Activated T-cell treated with anti-CD3 and anti-CD28 coated beads, Interleukin-2, amount 50 U/mL, for 48 hours (primary cell): ENCODE measurements at regions not wholly inside any gene's neighbourhood (a gene's known extent, or its start where the extent isn't known, plus 50 kb on each side); places are given as distances from the start of the nearest gene placed in this dataset.

ENCODE experiments used
- DNase-seq, 2 experiments: peaks; one replicate each; pipeline ENCODE4 v3.0.0-alpha.2; 2020

DNA sequence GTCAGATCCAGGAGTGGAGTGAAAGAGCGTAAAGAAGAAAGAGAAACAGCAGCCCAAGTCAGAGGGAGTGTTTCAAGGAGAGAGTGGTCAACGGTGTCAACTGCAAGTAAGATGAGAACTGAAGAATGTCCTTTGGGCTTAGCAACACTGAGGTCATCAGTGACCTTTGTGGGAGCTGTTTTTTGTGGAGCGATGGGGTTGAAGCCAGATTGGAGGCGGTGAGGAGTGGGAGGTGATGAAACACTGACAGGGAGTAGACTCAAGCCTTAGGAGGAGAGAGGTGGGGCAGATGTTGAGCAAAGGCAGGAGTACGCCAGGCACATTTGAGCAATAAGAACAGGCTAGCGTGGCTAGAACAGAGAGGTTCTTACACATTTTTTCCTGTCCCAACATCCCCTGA, 103.7 kb upstream of the GNAO1 start:
- DNase-seq: no peak

DNA sequence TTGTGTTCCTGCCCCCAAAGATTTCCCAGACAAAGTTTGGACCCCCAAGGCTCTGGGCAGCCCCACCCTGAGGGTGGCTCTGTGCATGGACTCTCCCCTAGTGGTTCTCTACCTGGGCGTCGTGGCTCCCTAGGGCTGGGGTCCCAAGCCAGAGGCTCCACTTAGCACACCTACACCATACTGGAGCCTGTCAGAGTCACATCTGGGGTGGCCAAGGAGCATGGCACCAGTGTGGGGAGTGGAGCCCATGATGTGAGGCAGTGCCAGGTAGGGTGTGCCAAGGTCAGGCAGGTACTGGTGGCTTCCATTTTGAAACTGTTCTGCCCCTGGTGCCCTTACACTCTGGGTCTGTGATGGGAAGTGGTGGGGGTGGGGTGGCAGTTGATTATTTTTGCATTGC, 109.9 kb upstream of the GNAO1 start:
- no peak for DNase-seq

DNA sequence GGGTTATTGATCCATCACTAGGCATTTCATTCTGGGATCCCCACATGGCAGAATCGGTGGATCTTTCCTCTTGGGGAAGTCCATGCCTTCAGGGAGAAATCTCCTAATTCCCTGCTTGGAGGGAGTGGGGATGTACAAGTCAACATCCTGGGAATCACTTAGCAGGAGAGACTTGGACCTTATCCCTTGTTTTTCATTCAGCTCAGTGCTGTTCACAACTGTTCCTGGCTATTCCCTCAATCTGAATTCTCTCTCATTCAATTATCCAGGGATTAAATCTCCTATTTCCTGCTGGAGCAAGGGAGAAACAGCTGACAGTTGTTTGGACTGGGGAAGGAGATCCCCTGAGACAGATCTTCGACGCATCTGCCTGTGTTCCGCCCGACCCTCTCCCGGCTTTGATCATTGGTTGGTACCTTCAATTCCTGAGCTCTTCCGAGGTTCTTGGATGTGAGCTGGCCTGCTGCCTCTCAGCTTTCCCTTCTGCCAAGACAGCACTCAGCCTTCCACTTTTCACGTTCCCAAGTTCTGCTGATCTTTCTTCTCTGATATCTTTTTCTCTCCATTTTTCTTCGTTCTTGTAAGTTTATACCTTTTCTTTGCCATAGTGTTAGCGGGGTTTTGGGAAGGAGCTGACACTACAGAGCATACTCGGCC, 115.4 kb upstream of the GNAO1 start:
- DNase-seq: no peak

DNA sequence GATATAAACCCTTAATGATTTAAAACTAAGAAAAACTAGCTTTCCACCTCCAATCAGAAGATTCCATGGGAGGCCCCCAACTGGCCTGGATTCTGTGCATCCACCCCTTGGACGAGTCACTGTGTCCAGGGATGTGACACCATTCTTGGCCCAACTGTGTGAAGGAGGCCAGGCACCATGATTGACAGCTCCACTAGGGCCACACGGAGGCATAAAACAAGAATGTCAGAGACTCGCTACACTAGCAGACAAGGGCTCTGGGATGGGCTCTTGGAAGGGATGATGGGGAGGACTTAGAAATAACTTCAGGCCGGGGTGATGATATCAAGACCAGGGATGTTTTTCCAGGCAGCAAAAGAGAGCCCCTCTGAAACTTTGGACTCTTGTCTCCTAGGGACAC, 117.8 kb upstream of the GNAO1 start:
- no peak for DNase-seq

DNA sequence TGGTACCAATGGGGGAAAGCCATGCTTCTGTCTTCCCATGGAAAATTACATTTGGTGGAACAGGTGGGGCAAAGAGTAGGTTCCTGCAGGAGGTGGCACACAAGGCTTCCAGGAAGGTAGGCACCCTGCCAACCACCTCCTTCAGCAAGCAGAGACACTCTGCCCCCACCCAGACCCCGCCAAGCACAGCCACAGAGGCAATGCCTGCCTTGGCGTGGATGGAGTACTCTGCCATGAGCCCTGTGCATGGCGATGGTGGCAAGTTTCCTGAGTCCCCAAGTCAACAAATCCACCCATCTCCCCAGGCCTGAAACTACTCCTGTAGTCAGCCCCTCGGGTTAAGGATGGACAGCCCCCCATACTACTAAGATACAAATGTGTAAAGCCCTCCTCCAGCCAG, 119.2 kb upstream of the GNAO1 start:
- DNase-seq: no peak

DNA sequence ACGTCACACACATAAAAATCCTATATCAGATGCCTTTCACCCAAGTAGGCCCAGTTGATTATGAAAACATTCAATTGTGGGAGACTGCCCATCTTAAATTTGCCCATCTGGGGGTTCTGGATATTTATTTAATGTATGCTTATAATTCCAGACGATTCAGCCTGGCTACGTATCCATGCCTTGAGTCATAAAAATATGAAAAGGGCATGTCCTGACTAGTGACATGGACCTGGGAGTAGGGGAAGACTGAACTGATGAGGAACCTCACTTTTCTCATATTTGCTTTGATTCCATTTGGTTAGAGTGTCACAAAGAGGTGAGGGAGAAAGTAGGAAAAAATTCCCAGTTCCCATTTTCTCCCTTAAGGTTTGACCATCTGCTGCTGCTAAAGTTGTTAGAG, 122.5 kb upstream of the GNAO1 start:
- DNase-seq: no peak

DNA sequence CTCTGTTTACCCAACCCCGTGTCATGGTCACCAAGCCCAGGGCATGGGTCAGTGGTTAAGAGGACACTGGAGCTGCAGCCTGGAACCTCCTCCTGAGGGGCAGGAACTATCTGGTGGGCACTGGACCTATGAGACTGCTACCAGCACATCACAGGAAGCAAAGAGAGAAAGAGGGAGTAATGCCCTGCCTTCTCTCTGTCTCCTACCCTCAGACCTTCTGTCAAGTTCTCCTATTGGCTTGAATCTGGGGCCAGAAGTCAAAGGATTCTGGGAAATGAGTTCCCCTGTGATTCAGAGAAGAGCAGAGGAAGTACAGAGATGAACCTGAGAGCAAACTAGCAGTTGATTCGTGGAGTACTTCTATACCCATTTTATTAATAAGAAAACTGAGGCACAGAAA, 123.0 kb upstream of the GNAO1 start:
- DNase-seq: no peak

DNA sequence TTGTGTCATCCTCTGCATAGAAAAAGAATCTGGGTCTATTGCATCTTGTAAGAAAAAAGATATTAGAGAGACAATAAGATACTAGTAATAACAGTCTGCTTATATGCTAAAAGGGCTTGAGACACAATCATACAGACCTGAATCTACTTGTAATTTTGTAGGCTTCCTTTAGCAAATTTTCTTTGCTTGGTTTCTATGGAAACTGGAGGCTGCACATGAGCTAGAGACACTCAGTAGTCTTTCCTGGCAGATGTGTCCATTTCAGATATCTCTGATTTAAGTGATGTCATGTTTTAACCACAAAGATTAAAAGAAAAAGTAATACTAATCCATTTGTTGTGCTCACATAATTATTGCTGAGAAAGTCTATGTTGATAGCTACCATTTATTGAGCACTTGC, 123.9 kb upstream of the GNAO1 start:
- DNase-seq: no peak

DNA sequence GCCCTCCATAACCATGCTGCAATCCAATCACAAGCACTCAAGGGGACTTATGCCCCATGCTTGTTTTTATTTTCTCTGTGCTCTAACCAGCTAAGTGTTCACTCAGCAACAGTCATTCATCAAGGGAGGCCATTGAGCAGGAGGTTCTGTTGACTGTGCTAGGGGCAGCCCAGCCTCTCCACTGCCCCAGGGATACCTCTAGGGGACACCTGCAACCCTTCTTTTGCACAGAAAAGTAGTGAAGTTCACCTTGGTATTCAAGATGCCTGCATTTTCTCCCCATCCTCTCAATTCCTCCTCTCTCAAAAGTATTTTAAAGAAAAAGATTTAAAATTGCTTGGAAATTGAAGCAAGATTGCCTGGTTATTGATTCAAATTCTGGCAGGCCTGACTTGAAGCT, 124.7 kb upstream of the GNAO1 start:
- DNase-seq: no peak

DNA sequence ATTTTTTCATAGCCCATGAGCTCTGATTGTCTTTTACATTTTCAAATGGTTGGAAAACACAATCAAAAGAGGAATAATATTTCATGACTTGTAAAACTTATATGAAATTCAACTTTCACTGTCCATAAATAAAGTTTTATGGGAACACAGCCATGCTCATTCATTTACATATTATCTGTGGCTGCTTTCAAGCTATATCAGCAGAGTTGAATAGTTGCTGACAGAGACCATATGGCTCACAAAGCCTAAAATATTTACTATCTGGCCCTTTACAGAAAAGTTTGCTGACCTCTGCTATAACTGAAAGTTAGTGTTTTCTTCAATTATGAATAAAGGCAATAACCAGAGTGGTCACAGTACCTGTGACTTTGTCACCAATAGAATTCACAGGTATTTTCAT, 128.2 kb upstream of the GNAO1 start:
- DNase-seq: no peak

DNA sequence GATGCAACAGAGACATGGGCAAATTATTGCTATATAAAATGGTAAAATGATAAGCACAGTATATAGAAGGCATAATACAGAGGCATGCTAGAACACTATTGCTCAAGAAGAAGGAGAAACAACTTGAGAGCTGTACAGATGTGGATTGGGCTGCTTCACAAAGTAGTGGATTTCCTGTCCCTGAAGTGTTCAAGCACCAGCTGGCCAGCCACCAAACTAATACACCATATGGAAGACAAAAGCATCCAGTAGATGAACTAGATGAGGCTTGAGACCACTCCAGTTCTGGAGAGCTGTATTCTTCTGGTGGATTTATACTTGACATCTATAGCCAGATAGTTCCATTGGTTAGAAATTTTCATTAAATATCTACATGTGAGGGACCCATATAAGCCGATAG, 134.1 kb upstream of the GNAO1 start:
- no peak for DNase-seq

DNA sequence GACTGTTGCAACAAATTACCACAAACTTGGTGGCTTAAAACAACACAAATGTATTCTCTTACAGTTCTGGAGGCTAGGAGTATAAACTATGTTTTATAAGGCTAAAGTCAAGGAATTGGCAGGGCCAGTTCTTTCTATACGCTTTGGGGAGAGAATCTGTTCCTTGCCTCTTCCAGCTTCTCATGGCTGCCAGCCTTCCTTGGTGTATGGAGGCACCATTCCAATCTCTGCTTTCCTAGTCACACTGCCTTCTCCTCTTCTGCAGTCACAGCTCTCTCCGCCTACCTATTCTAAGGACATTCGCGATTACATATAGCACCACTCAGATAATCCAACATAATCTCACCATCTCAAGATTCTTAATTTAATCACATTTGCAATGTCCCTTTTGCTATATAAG, 140.4 kb upstream of the GNAO1 start:
- no peak for DNase-seq

DNA sequence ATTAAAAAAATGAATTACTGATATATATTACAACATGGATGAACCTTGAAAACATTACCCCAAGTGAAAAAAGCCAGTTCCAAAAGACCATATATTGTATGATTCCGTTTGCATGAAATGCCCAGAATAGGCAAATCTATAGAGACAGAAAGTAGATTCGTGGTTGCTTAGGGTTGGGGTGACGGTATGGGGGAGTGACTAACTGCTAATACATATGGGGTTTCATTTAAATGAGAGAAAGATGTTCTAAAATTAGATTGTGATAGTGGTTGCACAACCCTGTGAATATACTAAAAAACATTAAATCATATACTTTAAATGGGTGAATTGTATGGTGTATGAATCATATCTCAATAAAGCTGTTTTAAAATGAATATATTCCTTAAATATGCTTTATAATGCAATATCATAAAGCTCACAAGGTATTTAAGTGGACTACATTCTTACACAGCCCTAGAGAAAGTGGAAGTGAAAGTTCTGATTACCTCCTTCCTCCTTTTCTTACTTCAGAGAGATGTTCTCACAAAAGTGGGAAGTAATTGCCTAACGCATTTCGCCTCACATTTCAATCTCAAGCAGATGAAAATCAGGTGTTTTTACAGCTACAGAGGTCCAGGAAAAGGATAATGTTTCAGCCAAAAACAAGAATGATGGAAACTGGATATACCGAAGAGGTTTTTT, 142.7 kb upstream of the GNAO1 start:
- no peak for DNase-seq

DNA sequence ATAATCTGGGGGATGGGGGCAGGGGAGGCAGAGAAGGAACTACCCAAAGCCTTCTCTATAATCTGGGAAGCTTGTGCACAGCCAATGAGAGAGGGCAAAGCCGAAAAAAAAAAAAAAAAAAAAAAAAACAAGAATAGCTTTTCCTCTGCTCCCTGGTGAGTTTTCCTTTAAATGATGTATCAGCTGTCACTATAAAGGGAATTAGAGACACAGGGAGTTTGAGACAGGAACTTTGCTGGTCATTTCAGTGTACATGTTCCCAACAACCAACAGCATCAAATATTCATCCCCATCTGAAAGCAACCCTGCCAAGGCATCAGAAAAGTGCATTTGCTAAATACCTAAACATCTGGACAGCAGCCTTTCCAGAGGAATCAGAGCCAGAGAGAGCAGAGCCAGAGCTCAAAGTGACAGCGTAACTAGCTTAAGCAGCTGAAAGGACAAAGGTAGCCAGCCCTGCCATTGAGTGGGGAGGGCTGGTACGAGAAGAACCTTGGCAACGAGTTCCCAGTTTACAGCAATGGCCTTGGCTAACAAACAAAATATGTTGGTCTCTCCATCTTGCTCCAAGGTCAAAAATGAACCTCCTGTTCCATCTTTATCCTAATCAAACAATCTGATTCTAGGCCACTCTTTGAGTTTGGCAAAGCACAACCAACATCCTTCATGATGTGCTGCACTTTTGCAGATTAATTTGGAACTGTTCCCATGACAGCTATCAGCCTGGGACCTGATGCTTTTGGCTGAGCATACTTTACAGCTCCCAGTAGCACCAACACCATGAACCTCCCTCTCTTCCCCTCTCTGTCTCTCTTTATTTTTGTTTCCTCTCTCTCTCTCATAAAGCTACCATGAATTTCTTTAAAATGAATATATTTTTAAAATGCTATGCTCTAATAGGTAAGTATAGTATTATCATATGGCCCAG, 143.7 kb upstream of the GNAO1 start:
- DNase-seq: no peak

DNA sequence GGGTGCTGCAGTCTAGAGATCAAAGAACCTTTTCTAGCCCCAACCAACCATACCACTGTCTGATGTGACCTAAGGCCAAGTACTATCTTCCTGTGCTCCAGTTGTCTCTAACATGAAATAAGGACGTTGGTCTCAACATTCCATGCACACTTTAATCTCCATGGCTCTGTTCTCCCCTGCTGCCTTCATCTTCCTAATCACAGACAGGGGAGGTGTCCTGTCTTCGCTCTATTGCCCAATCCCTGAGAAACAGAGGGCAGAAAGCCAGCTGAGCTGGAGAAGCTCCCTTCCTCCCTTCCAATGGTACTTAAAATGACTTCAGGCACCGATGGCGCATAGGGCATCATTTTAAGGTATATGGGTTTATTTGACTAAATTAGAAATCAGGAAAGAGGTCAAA, 148.9 kb upstream of the GNAO1 start:
- no peak for DNase-seq

DNA sequence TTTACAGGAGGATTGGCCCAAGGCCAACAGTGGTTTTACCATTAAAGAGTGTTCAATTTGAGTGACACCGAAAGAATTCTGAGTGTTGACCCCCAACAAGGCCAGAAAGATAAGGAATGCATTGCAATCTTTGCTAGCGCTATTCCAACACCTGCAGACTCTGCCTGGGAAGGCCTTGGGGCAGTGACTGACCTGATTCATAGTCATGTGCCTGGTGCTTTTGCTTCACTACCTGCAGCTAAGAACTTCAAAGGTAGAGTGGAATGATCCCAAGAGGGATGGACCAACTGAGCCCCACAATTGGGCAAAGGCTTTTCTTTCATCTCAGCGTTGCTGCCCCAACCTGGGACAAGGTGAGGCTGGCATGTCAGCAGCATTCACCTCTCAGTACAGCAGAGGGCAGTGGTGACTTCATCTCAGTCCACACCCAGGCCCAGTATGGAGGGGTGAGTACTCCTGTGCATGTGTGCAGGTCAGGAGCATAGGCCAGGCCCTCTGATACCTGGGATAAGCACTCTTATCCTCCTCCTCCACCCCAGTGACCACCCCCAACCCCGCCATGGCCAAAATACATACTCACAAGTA, 149.6 kb upstream of the GNAO1 start:
- DNase-seq: peak; percentile 39 to 43

DNA sequence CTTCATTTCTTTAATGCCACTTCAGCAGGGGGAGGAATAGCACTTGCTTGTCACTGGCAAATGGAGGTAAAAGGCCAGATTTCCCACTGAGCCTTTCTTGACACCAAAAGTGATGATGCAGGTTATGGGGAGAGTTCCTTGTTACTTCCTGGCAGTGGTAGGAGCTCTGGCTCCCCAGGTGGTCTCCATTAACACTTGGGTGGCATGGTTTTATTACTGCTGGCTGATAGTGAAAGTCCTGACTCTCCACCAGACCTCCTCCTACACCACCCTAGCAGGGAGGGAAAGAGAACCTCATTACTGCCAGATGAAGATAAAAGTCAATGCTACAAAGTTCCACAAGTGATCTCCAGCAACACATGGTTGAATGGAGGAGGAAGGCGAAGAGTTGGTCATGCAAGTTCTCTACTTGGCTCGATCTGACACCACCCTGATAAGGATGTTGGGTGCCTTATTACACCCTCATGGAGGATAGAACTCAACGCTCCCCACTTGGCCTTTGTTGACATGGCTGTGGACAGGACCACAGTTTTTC, 152.7 kb upstream of the GNAO1 start:
- no peak for DNase-seq

DNA sequence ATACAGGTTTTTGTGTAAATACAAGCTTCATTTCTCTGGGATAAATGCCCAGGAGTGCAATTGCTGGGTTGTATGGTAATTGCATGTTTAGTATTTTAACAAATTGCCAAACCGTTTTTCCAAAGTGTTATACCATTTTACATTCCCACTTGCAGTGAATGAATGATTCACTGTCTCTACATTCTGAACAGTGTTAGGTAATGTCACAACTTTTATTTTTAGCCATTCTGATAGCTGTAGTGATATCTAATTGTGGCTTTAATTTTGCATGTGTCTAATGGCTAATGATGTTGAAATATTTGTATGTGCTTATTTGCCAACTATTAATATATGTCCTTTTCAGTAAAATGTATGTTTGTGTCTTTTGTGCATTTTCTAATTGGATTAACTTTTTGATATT, 156.9 kb upstream of the CES5A start:
- DNase-seq: no peak

DNA sequence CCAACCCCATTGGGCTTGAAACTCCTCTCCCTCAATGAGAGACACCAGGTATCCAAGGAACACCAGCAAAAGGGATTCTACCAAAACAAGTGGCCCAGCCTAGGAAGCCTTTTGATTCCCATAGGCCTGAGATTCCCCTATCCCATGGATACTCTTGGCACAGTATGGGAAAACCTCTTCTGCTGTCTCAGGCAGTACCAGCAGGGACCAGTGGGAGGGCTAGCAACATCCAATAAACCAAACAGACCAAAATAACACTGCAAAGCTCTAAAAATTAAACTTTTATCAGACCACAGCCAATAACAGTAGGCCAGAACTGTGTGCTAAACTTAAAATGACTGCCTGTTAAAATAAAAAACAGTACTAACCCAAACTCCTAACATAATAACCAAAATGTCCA, 153.9 kb upstream of the CES5A start:
- DNase-seq: no peak

DNA sequence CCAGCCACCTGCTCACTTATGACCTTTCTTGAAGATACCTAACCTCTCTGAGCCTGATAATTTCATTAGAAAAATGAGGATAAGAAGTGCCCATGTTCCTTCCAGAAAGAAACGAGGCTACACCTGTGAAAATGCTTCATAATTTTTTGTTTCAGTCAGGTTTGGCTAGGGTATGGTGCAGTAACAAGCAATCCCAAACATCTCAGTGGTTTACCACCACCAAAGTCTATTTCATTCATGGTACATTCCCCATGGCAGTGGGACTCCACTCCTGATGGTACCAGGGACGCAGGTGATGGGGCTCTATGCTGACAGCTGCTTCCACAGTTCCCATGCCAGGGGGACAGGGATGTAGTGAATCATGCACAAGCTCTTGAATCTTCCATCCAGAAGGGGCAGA, 147.6 kb upstream of the CES5A start:
- DNase-seq: no peak

DNA sequence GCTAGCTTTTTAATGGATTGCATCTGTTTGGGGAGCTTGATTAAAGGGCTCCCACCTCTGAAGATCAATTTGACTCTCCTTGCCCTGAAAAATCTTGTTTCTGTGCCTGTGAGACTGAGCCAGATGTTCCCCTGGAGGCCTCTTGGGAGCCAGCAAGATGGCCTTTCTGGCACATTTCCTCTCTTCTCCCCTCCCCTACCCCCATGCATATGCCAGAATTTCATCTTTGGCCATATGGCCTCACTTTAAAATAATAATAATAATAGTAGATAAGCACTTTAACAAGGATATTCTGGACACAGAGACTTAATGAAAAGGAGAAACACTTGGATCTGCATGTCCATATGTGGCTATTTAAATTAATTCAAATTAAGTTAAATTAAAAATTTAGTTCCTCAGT, 144.1 kb upstream of the CES5A start:
- no peak for DNase-seq

DNA sequence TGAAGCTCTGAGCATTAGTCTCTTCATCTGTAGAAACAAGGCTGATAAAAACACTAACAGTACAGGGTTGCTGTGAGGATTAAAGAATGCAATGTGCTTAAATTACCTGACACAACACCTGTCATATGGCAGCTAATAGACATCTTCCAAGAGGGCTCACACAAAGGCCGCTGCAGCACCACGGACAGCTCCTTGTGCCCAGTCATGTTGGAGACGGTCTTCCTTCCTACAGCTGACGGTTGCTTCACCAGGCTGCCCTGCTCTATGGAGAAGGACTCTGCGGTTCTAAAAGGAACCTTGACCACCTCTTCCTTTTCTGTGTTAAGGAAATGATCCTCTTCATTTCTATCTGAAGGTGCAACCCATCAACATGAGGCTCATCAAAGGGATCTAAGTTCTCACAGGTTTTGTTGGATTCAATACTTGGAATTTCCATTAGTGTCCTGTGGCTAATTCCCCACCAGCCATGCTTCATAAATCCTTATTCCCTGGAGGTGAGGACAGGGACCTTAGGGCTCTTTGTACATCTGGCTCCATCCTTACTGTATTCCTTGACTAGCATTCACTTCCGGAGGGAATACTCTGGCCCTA, 138.9 kb upstream of the CES5A start:
- peak; percentile 54 to 58 for DNase-seq

DNA sequence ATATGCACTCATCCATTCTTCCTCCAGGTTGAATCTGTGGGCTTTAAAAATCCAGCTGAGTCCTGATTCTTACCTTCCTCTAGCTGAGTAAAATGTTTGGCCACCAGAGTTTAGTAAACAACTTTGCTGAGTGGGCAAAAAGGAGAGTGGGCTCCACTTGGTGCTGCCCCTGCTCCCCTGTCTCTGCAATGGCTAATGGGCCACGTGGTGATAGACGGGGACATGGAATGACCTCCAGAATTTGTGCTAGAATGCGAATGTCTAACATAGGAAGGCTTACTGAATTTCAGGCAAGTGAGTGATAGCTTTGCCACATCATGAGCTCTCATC, 137.3 kb upstream of the CES5A start:
- DNase-seq: no peak
